ENCODE measurements at regions not wholly inside any gene's neighbourhood (a gene's known extent, or its start where the extent isn't known, plus 50 kb on each side); places are given as distances from the start of the nearest gene placed in this dataset.

- Histone ChIP-seq H3K4me3 (replicated peaks; ENCODE audit: low read depth, low read length) (no peak overlapping the region), H3K27me3 (replicated peaks; ENCODE audit: control insufficient read depth, insufficient read depth, low read length) (no peaks in the 10 kb centered on the region; the same call in none of the 2 replicates), H3K36me3 (ENCODE audit: control insufficient read depth, insufficient read depth, low read length) (no peaks in the 10 kb centered on the region)
- no peak for TF ChIP-seq CTCF (IDR thresholded peaks at IDR 0.05; ENCODE audit: insufficient read depth, low read length, poor library complexity, severe bottlenecking)
- no peak for DNase-seq (ENCODE audit: extremely low read depth, insufficient read length)
These were observed 138.3 kb downstream of the ANXA2 start for GRCh38 chr15:60259469-60259868.

GRCh38 chr15:60264088-60264487 is 133.7 kb downstream of the ANXA2 start:
- no peak for DNase-seq (ENCODE audit: extremely low read depth, insufficient read length)

DNA sequence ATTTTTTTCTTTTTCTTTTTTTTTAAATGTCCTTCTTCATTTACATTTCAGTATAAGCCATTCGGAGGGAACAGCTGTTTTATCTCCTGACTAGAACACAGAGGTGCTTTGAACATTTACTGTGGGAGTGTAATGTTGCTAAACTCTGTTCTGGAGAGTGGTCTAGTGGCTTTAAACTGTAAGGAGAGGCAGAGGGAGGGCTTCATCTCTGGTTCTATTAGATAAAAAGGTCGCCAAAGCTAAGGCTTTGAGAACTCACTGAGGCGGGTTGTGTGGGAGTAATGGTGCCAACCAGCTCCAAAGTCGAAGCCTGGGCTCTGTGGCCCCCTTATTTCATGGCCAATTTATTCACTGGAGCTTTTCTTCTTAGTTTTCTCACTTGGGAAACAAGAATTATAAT is 133.2 kb downstream of the ANXA2 start:
- no peak for TF ChIP-seq CTCF (IDR thresholded peaks at IDR 0.05; ENCODE audit: insufficient read depth, low read length, poor library complexity, severe bottlenecking)
- H3K4me3 ChIP-seq (replicated peaks; ENCODE audit: low read depth, low read length): no peak overlapping the region
- H3K36me3 ChIP-seq (ENCODE audit: control insufficient read depth, insufficient read depth, low read length): no peaks in the 10 kb centered on the region
- no peaks in the 10 kb centered on the region; the same call in none of the 2 replicates for H3K27me3 ChIP-seq (replicated peaks; ENCODE audit: control insufficient read depth, insufficient read depth, low read length)
- DNase-seq (ENCODE audit: extremely low read depth, insufficient read length): no peak

More at GRCh38 chr15:60264088-60264487, 133.7 kb downstream of the ANXA2 start:
- no peak overlapping the region for H3K4me3 ChIP-seq (replicated peaks; ENCODE audit: low read depth, low read length)
- no peak for TF ChIP-seq CTCF (IDR thresholded peaks at IDR 0.05; ENCODE audit: insufficient read depth, low read length, poor library complexity, severe bottlenecking)
- H3K36me3 ChIP-seq (ENCODE audit: control insufficient read depth, insufficient read depth, low read length): no peaks in the 10 kb centered on the region
- no peaks in the 10 kb centered on the region; the same call in none of the 2 replicates for H3K27me3 ChIP-seq (replicated peaks; ENCODE audit: control insufficient read depth, insufficient read depth, low read length)

GRCh38 chr15:60265057-60265456 is 132.7 kb downstream of the ANXA2 start:
- Histone ChIP-seq H3K4me3 (replicated peaks; ENCODE audit: low read depth, low read length) (no peak overlapping the region), H3K36me3 (ENCODE audit: control insufficient read depth, insufficient read depth, low read length) (no peaks in the 10 kb centered on the region), H3K27me3 (replicated peaks; ENCODE audit: control insufficient read depth, insufficient read depth, low read length) (no peaks in the 10 kb centered on the region; the same call in none of the 2 replicates)
- TF ChIP-seq CTCF (IDR thresholded peaks at IDR 0.05; ENCODE audit: insufficient read depth, low read length, poor library complexity, severe bottlenecking): no peak
- DNase-seq (ENCODE audit: extremely low read depth, insufficient read length): no peak

DNA sequence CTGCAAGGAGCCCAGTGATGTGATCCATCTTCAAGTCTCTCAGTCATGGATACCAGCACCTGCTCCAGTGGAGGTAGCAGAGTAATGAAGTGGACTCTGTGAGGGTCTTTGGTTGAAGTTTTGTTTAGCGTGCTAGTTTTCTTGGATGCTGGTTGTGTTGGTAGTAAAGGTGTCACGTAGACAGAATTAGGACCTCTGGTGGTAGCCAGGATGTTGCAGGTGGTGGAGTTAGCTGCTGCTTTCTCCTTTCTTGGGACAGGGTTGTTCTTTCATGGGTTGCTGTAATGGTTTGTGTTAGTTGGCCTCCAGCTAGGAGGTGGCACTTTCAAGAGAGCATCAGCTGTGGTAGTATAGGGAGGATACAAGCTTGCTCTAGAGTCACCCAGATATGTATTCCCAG is 125.2 kb downstream of the ANXA2 start:
- Histone ChIP-seq H3K4me3 (replicated peaks; ENCODE audit: low read depth, low read length) (no peak overlapping the region), H3K36me3 (ENCODE audit: control insufficient read depth, insufficient read depth, low read length) (no peaks in the 10 kb centered on the region), H3K27me3 (replicated peaks; ENCODE audit: control insufficient read depth, insufficient read depth, low read length) (no peaks in the 10 kb centered on the region)
- no peak for TF ChIP-seq CTCF (IDR thresholded peaks at IDR 0.05; ENCODE audit: insufficient read depth, low read length, poor library complexity, severe bottlenecking)
- no peak for DNase-seq (ENCODE audit: extremely low read depth, insufficient read length)

DNA sequence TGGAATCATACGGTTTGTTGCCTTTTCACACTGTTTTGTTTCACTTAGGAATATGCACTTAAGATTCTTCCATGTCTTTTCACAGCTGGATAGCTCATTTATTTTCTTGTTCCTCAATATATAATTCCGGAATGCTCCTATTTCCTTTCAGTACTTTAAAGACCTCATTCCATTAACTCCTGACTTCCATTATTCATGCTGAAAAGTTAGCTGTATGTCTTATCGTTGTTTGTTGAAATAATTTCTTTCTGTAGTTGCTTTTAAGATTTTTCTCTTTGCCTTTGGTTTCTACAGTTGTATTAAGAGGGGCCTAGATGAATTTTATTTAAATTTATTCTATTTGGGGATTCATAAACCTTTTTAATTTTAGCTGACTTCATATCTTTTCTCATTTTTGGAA is 122.2 kb downstream of the ANXA2 start:
- DNase-seq (ENCODE audit: extremely low read depth, insufficient read length): no peak
- Histone ChIP-seq H3K36me3 (ENCODE audit: control insufficient read depth, insufficient read depth, low read length) (no peaks in the 10 kb centered on the region), H3K4me3 (replicated peaks; ENCODE audit: low read depth, low read length) (no peak overlapping the region), H3K27me3 (replicated peaks; ENCODE audit: control insufficient read depth, insufficient read depth, low read length) (no peaks in the 10 kb centered on the region)
- TF ChIP-seq CTCF (IDR thresholded peaks at IDR 0.05; ENCODE audit: insufficient read depth, low read length, poor library complexity, severe bottlenecking): no peak

Measured in GM06990 (cell line).